ENCODE measurements at regions not wholly inside any gene's neighbourhood (a gene's known extent, or its start where the extent isn't known, plus 50 kb on each side); places are given as distances from the start of the nearest gene placed in this dataset.

- TF ChIP-seq POLR2A (IDR thresholded peaks at IDR 0.05): no peak
- no peak for TF ChIP-seq CTCF (IDR thresholded peaks at IDR 0.05 in 4 of 5, conservative IDR thresholded peaks at IDR 0.05 in 1 of 5)
Measured at GRCh38 chr16:7124242-7124641, 208.4 kb upstream of the RBFOX1 start.
